ENCODE measurements at regions not wholly inside any gene's neighbourhood (a gene's known extent, or its start where the extent isn't known, plus 50 kb on each side); places are given as distances from the start of the nearest gene placed in this dataset.

DNA sequence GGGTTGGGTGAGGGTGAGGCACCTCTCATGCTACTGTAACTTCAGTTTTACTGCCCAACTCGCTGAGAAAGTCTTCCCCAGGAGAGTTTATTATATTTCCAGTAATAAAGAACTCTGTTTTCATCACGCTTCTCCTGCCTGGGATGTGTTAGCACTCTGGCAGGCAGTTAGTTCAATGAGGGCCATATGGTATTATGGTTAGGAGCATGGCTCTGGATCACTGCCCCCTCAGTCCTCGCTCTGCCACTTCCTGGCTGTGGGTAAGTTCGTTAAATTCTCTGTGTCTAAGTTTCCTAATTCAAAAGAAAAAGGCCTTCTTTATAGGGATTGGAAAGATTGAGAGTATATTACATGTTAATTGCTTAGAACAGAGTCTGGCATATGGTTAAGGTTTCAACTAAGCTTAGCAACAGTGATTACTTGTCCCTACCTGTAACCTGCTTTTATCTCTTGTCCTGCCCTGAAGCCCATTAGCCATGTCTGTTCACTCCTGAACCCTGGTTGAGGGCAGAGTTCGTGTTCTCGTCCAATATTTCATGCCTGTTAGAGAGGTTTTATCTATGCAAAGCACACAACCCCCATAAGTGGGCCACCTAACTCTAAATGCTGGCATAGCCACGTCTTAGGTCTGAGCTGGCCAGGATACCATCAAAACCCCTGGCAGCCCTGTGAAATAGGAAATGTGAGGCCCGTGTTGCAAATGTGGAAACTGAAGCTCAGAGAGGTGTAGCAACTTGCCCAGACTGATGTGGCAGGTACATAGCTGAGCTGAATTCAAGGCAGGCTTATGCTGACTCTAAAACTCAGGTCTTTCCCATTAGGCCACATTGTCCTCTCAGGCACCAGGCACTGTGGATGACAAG is 342.5 kb upstream of the JARID2 start:
- no peak for DNase-seq (ENCODE audit: low read depth in 2 of 2)

DNA sequence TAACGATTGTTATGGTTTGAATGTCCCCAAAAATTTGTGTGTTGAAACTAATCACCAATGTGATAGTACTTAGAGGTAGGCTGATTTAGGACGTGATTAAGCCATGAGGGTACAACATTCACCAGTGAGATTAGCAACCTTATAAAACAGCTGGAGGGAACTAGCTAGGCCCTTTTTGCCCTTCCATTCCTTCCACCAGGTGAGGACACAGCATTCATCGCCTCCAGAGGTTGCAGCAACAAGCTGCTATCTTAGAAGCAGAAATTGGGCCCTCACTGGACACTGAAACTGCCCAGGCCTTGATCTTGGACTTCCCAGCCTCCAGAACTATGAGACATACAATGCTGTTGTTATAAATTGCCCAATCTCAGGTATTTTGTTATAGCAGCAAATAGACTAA is 340.7 kb upstream of the JARID2 start:
- no peak for DNase-seq (ENCODE audit: low read depth in 2 of 2)

DNA sequence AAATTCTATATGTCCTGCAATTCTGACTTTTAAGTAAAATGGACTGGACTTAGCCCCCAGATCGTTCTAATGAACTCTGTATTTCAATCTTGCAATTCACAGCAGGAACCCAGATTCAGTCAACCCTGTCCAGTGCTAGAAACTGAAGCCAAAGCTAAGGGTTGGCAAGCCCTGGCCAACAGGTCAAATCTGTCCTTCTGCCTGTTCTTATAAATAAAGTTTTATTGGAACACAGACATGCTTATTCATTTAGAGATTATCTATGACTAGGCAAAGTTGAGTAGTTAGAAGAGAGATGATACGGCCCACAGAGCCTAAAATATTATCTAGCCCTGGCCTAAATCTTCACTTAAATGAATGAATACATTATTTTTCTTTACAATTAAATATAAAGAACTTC is 339.2 kb upstream of the JARID2 start:
- DNase-seq (ENCODE audit: low read depth in 2 of 2), result no peak

DNA sequence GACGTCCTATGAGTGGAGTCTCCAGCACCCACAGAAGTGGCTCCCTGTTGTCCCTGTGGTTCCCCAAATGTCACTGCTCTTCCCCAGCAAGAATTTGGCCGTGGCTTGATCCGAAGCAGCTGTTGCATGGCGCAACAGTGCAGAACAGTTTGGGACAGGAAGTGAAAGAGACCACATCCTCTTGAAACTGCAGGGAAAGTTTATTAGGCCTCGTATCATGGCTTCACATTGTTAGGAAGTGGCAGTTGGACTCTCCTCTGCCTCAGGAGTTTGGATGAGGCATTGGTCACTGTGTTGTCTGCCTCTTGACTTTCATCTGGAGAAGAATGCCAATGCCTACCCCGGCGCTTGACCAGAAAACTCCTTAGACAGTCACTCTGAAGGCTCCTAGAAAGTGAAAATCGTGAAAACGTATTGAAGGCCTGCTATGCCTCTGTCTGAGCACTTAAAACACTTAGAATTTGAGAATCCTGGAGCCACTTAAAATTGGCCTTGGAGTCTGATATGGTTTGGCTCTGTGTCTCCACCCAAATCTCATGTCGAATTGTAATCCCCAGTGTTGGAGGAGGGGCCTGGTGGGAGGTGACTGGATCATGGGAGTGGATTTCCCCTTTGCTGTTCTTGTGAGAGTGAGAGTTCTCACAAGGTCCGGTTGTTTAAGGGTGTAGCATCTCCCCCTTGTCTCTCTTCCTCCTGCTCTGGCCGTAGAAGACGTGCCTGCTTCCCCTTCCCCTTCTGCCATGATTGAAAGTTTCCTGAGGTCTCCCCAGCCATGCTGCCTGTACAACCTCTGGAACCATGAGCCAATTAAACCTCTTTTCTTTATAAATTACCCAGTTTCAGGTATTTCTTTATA is 334.9 kb upstream of the JARID2 start:
- DNase-seq (ENCODE audit: low read depth in 2 of 2), result no peak

DNA sequence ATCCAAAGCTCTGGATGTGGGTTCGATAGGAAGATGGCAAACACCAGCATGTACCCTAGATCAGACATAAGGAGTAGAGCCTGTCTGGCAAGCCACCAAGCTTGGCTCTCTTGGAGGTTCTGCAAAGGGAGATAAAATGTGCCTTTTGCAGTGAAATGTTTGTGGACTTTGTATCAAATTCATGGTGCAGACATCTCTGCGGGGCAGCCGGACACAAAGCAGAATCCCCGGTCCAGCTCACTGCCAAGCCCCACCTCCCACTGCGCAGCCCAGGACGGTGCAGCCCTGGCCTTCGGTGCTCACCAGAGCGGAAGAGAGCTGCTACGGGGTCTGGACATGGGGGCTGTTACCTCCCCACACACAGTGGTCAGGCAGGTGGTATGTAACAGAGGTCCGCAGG is 333.6 kb upstream of the JARID2 start:
- DNase-seq (ENCODE audit: low read depth in 2 of 2), result no peak

DNA sequence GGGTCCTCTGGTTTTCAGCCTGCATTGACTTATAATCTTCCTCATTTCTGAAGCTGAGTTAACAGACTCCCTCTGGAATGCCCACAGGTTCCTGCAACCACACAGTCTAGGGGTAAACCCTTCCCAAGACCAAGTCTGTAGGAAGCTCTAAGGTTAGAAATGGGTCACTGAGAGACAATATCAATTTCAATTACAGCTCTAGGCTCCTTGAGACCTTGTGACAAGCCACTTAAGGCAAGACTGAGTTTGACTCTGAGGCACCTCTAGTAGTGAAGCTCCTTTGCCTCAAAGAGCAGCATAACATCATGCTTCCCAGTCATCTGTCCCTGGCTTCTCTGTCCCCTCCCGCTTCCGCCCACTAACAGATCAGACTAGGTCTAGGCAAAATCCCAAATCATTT is 333.2 kb upstream of the JARID2 start:
- DNase-seq (ENCODE audit: low read depth in 2 of 2), result no peak

DNA sequence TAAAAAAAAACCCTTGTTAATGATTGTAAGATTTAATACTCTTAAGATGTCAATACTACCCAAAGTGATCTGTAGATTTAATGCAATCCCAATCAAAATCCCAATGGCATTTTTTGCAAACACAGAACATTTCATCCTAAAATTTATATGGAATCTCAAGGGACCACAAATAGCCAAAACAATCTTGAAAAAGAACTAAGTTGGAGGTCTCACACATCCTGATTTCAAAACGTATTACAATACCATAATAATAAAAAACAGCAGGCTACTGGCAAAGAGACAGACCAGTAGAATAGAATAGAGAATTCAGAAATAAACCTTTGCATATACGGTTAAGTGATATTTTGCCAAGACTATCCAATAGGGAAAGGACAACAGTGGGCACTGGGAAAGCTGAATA is 331.9 kb upstream of the JARID2 start:
- DNase-seq (ENCODE audit: low read depth in 2 of 2), result no peak

DNA sequence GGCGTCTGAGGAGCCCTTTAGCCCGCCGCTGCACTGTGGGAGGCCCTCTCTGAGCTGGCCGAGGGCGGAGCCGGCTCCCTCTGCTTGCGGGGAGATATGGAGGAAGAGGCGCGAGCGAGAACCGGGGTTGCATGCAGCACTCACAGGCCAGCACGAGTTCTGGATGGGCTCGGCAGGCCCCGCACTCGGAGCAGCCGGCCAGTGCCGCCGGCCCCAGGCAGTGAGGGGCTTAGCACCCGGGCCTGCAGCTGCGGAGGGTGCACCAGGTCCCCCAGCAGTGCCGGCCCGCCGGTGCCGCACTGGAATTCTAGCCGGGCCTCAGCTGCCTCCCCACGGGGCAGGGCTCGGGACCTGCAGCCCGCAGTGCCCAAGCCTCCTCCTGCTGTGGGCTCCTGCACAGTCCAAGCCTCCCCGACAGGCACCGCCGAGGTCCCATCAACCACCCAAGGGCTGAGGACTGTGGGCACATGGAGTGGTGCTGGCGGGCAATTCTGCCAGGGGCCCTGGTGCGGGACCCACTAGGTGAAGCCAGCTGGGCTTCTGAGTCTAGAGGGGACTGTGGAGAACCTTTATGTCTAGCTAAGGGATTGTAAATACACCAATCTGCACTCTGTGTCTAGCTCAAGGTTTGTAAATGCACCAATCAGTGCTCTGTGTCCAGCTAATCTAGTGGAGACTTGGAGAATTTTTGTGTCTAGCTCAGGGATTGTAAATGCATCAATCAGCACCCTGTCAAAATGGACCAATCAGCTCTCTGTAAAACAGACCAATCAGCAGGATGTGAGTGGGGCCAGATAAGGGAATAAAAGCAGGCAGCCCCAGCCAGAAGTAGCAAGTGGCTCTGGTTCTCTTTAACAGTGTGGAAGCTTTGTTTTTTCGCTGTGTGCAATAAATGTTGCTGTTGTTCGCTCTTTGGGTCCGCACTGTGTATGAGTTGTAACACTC is 329.7 kb upstream of the JARID2 start:
- no peak for DNase-seq (ENCODE audit: low read depth in 2 of 2)

DNA sequence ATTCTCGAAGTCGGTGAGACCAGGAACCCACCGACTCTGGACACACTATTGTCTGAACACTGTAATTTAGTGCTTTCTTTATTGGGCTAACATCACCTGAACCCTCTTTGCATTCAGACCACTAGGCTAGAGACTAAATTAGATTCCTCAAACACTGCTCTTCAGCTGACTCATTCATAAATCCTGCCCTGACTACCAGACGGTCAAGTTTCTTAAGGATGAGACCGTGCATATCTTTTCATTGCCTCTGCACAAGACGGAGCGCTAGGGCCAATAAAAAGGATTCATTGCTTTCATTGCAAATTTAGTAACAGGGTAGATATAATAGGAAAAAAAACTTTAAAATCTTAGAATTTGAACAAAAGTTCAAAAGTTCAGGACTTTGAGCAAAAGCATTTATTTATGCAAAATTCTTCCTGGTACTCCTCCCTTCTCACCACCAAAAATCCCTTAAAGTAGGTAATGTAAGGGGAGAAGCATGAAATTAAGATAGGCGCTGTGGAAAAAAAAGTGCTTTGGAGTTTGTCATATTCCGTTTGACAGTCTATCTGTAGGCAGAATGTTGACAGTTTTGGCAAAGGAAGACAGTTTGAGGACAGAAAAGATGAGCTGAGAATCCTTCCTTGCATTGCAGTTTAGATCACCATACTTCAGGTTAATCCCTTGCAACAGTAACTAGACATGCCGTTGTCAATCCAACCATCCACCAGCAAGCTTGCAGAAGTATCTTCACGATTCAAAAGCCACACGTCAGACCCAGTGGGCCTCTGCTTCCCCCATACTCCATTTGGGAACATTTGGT is 328.6 kb upstream of the JARID2 start:
- DNase-seq (ENCODE audit: low read depth in 2 of 2), result no peak

DNA sequence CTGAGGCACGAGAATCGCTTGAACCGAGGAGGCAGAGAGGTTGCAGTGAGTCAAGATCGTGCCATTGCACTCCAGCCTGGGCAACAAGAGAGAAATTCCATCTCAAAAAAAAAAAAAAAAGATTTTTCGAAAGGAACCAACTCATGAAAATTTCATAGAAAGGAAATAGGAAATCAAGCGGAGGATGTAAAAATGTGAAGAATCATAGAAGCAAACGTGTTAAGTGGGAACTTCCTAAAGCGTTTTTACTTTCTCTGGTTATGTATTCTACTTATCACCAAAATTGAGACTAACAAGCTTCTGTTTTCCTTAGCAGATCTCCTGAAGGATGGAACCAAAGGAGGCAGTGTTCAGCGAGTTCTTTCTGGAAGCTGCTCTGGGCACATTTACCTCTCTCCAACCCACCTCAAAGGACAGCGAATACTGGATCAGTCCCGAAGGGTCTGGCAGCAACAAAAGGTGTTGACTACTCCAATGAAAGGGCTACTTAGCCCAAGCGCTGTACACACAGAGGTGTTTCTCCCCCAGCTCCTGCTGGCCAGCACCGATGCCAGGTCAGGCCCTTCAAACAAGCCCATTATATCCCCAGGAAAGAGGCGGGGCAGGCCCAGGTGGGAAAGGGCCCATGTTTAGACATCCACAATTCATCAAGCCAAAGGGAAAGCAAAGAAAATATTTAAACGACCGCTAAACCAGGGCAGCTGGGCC is 327.5 kb upstream of the JARID2 start:
- no peak for DNase-seq (ENCODE audit: low read depth in 2 of 2)

DNA sequence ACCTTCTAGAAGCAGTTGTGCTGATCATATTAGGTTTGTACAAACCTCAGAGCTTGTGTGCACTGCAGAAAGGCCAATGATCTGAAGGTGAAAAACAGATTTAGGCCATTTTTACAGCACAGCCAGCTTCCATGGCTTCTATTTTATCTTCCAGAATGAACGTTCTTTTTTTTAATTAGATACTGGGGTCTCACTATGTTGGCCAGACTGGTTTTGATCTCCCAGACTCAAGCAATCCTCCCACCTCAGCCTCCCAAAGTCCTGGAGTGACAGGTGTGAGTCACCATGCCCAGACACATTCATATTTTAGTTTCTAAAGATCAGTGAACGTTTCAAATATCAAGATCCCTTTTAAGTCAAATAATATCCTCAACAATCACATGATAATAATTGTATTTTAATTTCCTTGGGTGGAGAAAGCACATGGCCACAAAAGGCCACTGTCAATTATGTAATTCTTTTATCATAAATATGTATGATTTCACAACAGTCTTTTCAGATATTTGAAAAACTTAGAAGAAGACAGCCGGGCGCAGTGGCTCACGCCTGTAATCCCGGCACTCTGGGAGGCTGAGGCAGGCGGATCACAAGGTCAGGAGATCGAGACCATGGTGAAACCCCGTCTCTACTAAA is 326.7 kb upstream of the JARID2 start:
- DNase-seq (ENCODE audit: low read depth in 2 of 2), result no peak

DNA sequence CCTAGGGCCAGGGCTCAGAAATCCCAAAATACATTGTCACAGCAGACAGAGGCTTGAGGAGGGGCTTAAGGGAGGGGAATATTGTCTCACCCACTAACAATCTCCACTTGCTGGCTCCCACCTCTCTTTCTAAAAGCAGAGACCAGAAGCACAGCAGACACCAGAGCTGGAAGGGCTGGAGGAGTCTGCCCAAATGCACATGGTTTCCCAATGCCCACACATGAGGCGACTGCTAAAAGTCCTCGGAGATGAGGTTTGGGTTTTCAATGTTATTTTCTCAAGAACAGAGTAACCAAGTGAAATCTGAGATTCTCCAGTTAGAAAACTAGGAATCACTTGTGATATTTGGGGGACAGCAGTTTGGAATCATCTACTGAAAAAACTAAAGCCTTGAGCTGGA is 325.6 kb upstream of the JARID2 start:
- no peak for DNase-seq (ENCODE audit: low read depth in 2 of 2)

DNA sequence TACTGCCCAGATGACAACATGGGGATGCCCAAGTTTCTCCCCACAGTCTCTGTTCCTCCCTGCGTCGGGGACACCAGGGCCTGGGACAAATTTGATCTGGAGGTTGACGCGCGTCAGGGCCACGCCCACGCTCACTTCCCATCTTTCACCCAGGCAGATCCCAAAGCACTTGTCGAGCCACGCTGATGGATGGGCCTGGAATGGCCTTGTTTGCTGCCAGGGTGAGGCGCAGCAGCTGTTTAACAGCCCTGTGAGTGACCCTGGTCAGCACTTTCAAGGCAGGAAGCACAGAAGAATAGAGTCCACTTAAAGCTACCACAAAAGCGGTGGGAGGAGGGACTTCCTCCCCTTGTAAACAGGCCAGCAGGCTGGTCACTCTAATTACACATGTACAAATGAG is 324.7 kb upstream of the JARID2 start:
- no peak for DNase-seq (ENCODE audit: low read depth in 2 of 2)

DNA sequence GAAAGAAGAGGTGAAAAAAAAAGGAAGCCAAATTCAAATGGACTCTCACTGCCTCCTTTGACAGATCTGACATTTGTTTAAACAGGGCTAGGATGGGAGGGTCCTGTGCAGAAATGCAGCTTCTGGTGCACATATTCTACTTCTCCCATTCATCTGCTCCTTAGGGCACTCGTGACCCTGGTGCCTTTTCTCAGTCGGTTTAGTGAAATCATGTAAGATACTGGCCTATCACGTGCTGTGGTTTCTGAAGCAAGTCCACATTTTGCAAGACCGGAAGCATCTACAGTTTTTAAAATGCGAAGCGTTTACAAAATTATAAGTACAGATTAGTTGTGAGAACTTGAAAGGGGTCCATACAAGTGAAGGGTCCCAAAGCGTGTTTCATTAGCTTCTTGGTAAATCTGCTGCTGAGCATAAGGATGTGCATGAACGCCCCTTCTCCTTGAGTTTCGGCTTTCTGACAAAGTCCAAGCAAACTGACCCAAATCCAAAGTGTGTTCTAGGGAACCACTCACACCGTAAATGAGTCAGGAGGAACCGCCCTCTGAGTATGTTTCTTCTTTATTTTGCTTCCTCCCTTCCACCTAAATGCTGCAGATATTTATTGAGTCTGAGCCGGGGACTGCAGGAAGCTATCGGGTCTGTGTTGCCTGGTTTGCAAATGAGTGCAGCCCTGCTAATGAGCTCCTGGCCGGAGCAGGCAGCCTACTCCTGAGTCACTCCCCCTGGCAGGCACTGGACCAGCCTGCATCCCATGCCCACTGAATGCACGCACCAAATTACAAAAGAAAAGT is 323.8 kb upstream of the JARID2 start:
- no peak for DNase-seq (ENCODE audit: low read depth in 2 of 2)

DNA sequence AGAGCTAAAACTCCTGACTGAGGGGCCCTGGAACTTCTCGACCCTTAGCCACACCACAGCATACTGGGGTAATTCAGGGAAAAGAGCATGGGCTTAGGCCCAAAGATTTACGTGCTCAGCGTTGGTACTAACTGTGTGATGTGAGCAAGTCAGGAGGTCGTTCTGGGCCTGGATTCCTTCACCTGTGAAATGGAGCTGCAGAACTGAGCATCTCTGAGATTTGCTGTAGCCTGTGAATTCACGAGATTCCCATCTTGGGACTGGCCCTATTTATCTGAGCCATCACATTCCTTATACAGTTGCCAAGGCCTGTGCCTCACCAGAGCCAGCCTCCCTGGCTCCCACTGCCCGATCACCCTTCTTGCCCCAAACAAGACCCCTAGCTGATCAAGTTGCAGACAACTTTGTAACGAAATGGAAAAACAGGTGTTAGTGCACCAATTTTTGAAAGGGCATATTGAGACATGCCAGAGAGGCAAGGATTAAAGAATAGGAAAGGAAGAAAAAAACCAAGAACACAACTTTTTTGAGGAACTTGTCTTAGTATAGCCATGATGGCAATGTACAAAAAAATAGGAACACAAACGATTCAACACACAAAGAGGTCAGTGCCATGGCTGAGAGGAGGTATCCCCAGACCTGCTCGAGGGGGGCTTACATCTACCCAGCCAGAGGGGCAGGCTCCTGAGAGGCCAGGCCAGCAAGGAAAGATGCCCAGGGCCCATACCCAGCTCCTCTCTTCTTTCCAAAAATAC is 323.0 kb upstream of the JARID2 start:
- DNase-seq (ENCODE audit: low read depth in 2 of 2), result no peak

DNA sequence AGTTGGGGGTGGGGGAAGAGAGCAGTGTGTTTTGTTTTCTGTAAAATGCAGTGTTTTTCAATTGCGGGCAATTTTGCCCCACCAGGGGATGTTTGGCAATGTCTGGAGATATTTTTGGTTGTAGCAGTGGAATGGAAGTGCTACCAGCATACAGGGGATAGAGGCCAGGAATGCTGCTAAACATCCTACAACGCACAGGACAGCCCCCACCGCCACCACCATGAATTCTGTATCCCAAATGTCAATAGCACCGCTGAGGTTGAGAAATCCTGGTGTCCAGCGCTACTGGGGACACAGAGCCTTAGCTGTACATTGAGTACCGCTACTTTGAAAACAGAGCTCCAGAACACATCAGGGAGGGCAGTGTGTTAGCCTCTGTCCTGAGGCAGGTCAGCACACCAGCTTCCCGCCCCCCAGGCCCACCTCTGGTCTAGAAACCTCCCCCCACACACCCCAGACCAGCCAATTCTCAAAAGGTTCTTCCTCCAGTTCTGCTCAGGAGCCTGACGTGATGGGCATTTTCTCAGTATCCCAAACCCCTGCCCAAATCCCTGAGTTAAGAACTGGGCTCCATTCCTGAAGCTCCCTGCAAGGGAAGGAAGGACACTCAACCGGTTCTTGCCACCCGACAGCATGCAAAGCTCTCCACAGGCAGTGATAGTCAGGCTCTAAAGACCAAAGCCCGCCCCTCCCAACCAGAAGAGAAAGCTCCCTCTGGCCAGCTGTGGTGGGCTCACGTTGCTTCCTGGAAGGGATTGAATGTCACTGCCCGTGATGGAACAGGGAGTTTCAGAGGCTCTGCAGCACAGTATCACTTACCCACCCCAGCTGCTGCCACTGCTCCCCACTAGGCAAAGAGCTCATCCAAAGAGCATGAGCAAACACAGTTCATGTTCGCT is 321.5 kb upstream of the JARID2 start:
- no peak for DNase-seq (ENCODE audit: low read depth in 2 of 2)

DNA sequence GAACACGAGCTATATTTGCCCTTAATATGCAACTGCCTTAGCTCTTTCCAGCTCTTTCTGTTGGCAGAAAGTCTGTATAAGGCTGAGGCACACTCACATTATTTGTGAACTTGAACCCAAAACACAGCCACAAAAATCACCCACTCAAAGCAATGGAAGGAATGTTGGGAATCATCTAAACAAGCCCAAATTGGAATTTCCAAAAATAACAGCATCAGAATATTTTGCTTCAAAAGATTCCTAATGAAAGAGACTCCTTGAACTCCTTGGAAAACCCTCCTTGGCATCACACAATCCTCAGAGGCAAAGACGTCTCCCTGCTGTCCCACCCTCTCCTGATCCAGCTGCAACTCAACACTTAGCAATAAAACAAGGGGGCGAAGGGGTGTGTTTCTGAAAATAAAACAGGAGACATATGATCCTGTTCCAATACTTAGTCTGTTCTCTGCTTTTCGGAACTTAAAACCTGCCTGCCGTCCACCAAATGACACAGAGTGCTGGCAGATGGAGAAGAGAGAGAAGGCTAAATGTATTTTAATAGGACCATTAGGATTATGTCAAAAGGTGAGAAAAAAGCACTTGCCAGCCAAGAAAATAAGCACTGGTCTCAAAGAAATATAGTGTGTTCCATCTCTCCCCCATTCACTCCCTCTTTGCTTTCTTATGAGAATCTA is 320.7 kb upstream of the JARID2 start:
- DNase-seq (ENCODE audit: low read depth in 2 of 2), result no peak

All from stimulated activated CD8-positive, alpha-beta memory T cell treated with anti-CD3 and anti-CD28 coated beads, Interleukin-15, amount 100 ng/mL, for 4 hours (primary cell).